Fibroblast of villous mesenchyme (primary cell): ENCODE measurements at regions not wholly inside any gene's neighbourhood (a gene's known extent, or its start where the extent isn't known, plus 50 kb on each side); places are given as distances from the start of the nearest gene placed in this dataset.
A peak's percentile ranks its signal among the peaks of the same experiment; 100 is the strongest.

Experiments used
- DNase-seq: peaks from one replicate; pipeline ENCODE4 v3.0.0-alpha.2; 2010; ENCODE audit warnings: low read depth
- H3K4me3 ChIP-seq: 2 replicates; pipeline ENCODE4 v1.5.1; 2011; ENCODE audit warnings: low read depth, mild to moderate bottlenecking, low read length
- CTCF ChIP-seq: IDR thresholded peaks from 2 replicates; pipeline ENCODE4 v1.5.1; 2012; ENCODE audit warnings: low read depth, mild to moderate bottlenecking, low read length; ENCODE audit not compliant: insufficient read depth

- peak; percentile 83 for DNase-seq
- TF ChIP-seq CTCF = no peak
- H3K4me3 ChIP-seq = no peak overlapping the region
These were observed 97.0 kb upstream of the COL5A1 start for GRCh38 chr9:134544388-134545214.

- TF ChIP-seq CTCF = no peak
- H3K4me3 ChIP-seq = no peak overlapping the region
- peak; percentile 64 for DNase-seq
These were observed 96.4 kb upstream of the COL5A1 start for GRCh38 chr9:134545215-134545542.

- H3K4me3 ChIP-seq = peak overlapping the region; percentile 22
- peak; percentile 96 for DNase-seq
These were observed 95.9 kb upstream of the COL5A1 start for GRCh38 chr9:134545543-134546245.

GRCh38 chr9:134546246-134546731, 95.3 kb upstream of the COL5A1 start:
- H3K4me3 ChIP-seq = peak overlapping the region; percentile 22
- no peak for TF ChIP-seq CTCF
- DNase-seq = peak; percentile 86

More at GRCh38 chr9:134545543-134546245, 95.9 kb upstream of the COL5A1 start:
- TF ChIP-seq CTCF = no peak

GRCh38 chr9:134546746-134547145, 94.9 kb upstream of the COL5A1 start:
- no peak for DNase-seq
- no peak overlapping the region for H3K4me3 ChIP-seq
- TF ChIP-seq CTCF = no peak

- H3K4me3 ChIP-seq = no peak overlapping the region
- DNase-seq = no peak
- no peak for TF ChIP-seq CTCF
These were observed 94.2 kb upstream of the COL5A1 start for GRCh38 chr9:134547161-134548100.
